ENCODE measurements at regions not wholly inside any gene's neighbourhood (a gene's known extent, or its start where the extent isn't known, plus 50 kb on each side); places are given as distances from the start of the nearest gene placed in this dataset.
"Not testable (repeated sequence)": the region's sequence is repeated elsewhere in the genome, so short reads cannot be mapped to it uniquely, and the experiment has no call there.

GRCh38 chr1:64363111-64363510 is 106.8 kb upstream of the CACHD1 start:
- DNase-seq, result peak; percentile 14

- no peak for DNase-seq
These were observed 106.3 kb upstream of the CACHD1 start for GRCh38 chr1:64363616-64364015.

GRCh38 chr1:64366821-64367220 is 103.1 kb upstream of the CACHD1 start:
- no peak for DNase-seq

- DNase-seq, result no peak
These were observed 101.6 kb upstream of the CACHD1 start for GRCh38 chr1:64368344-64368743.

GRCh38 chr1:64378826-64379225 is 91.1 kb upstream of the CACHD1 start:
- DNase-seq, result no peak

GRCh38 chr1:64387389-64388285 is 82.3 kb upstream of the CACHD1 start:
- DNase-seq, result no peak

GRCh38 chr1:64388336-64388735 is 81.6 kb upstream of the CACHD1 start:
- peak; percentile 81 for DNase-seq

- no peak for DNase-seq
These were observed 77.8 kb upstream of the CACHD1 start for GRCh38 chr1:64392109-64392508.

GRCh38 chr1:64393790-64394189 is 76.1 kb upstream of the CACHD1 start:
- no peak for DNase-seq

- no peak for DNase-seq
These were observed 73.1 kb upstream of the CACHD1 start for GRCh38 chr1:64396817-64397216.

GRCh38 chr1:64397541-64397940 is 72.4 kb upstream of the CACHD1 start:
- DNase-seq, result no peak

GRCh38 chr1:64398936-64399335 is 71.0 kb upstream of the CACHD1 start:
- DNase-seq, result no peak

GRCh38 chr1:64401285-64401684 is 68.6 kb upstream of the CACHD1 start:
- no peak for DNase-seq

- DNase-seq, result no peak
These were observed 66.6 kb upstream of the CACHD1 start for GRCh38 chr1:64403331-64403730.

- DNase-seq, result no peak
These were observed 65.7 kb upstream of the CACHD1 start for GRCh38 chr1:64404202-64404601.

- no peak for DNase-seq
These were observed 64.1 kb upstream of the CACHD1 start for GRCh38 chr1:64405833-64406232.

GRCh38 chr1:64410217-64410616 is 59.7 kb upstream of the CACHD1 start:
- DNase-seq, result no peak

GRCh38 chr1:64414855-64415546 is 54.9 kb upstream of the CACHD1 start:
- not testable (repeated sequence) for DNase-seq

GRCh38 chr1:64417803-64418202 is 52.1 kb upstream of the CACHD1 start:
- DNase-seq, result no peak

Measured in eye (tissue), 1 donor.